PC-9 (cell line): ENCODE measurements at regions not wholly inside any gene's neighbourhood (a gene's known extent, or its start where the extent isn't known, plus 50 kb on each side); places are given as distances from the start of the nearest gene placed in this dataset.

Source experiments
- BruUV-seq: library from RNA; stranded (reverse); fragments of 400-500 nt; replicated peaks from 2 replicates; lab custom pipeline; 2021; lab: Mats Ljungman, UMichigan
- CTCF ChIA-PET: fragments of 300-600 bp; sonication (Branson Sonifier 250); formaldehyde crosslinking; loops from one replicate; lab custom pipeline; 2022; ENCODE audit warnings: antibody characterized with exemption; lab: Charles Lee
- POLR2A ChIA-PET: fragments of 300-600 bp; sonication (Branson Sonifier 250); formaldehyde crosslinking; loops from one replicate; lab custom pipeline; 2022; ENCODE audit warnings: antibody characterized with exemption; ENCODE audit not compliant: unreplicated experiment; lab: Charles Lee
- DNase-seq, 2 experiments: peaks; one replicate each; pipeline versions ENCODE4 v3.0.0 to v3.0.0-alpha.2; 2015 to 2022; ENCODE audit warnings: mixed read lengths in 1 of 2
- H2AFZ ChIP-seq: fragments of 200-600 bp; sonication (generic); 2 replicates; pipeline ENCODE4 v1.8.1; 2017; ENCODE audit warnings: antibody characterized with exemption
- H3F3A ChIP-seq: fragments of 200-600 bp; sonication (generic); 2 replicates; pipeline ENCODE4 v1.8.1; 2017; ENCODE audit warnings: antibody characterized with exemption, mild to moderate bottlenecking, low read depth; ENCODE audit not compliant: insufficient read depth
- H3K27ac ChIP-seq: fragments of 200-600 bp; sonication (generic); 2 replicates; pipeline ENCODE4 v1.6.1; 2016; ENCODE audit warnings: mixed run types
- H3K27me3 ChIP-seq: fragments of 200-600 bp; sonication (generic); 2 replicates; pipeline ENCODE4 v1.6.1; 2016; ENCODE audit warnings: low read depth, mixed run types; ENCODE audit not compliant: insufficient read depth
- H3K36me3 ChIP-seq: fragments of 200-600 bp; sonication (generic); 2 replicates; pipeline ENCODE4 v1.6.1; 2016; ENCODE audit warnings: low read depth, mixed run types
- H3K4me1 ChIP-seq: fragments of 200-600 bp; sonication (generic); replicated peaks from 2 replicates; pipeline ENCODE4 v1.6.1; 2016; ENCODE audit warnings: mixed run types; ENCODE audit not compliant: insufficient read depth
- H3K4me2 ChIP-seq: fragments of 200-600 bp; sonication (generic); 2 replicates; pipeline ENCODE4 v1.6.1; 2017; ENCODE audit warnings: mixed run types
- H3K4me3 ChIP-seq: fragments of 200-600 bp; sonication (generic); 2 replicates; pipeline ENCODE4 v1.6.1; 2016; ENCODE audit warnings: mixed run types
- H3K79me2 ChIP-seq: fragments of 200-600 bp; sonication (generic); 2 replicates; pipeline ENCODE4 v1.6.1; 2017; ENCODE audit warnings: low read depth, mixed run types
- H3K9me2 ChIP-seq: fragments of 200-600 bp; sonication (generic); 2 replicates; pipeline ENCODE4 v1.8.1; 2017; ENCODE audit warnings: mild to moderate bottlenecking; ENCODE audit not compliant: insufficient read depth
- H3K9me3 ChIP-seq: fragments of 200-600 bp; sonication (generic); 2 replicates; pipeline ENCODE4 v1.8.1; 2016; ENCODE audit warnings: low read depth; ENCODE audit not compliant: insufficient read depth
- H4K20me1 ChIP-seq: fragments of 200-600 bp; sonication (generic); 2 replicates; pipeline ENCODE4 v1.8.1; 2017; ENCODE audit not compliant: insufficient read depth
- CTCF ChIP-seq: fragments of 200-600 bp; sonication (generic); conservative IDR thresholded peaks from 2 replicates; pipeline ENCODE4 v1.6.1; 2017; ENCODE audit warnings: mixed run types, antibody characterized with exemption, mild to moderate bottlenecking, moderate library complexity
- EZH2 ChIP-seq: fragments of 200-600 bp; sonication (generic); IDR thresholded peaks from 2 replicates; pipeline ENCODE4 v1.8.0; 2017; ENCODE audit warnings: antibody characterized with exemption, low read depth
- intact Hi-C: fragments of 100-400 bp; cut with micrococcal nuclease; formaldehyde crosslinking; loops from one replicate; pipeline ENCODE4 v1.10.0; 2022; ENCODE audit not compliant: unreplicated experiment

DNA sequence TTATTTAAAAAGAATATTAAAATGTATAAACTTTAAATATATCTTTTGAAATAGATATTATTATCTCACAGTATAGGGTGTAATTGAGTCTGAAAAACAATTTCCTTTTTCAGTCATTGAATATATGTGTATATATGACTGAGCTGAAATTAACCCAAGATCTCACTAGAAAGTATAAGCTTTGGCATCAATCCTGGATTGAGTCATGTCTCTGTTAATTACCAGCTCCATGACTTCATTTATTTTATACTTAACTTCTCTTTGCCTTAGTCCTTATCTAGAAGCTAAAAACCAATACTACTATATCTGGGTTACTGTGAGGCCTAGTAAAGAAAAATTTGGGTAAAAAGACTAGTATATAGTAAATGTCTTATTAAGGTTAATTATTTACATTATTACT is 1020.3 kb downstream of the LRFN5 start:
- TF ChIP-seq EZH2 (no peak), CTCF (no peak)
- no TSS peak for BruUV-seq
- Histone ChIP-seq H3K4me3 (no peak overlapping the region), H2AFZ (no peak overlapping the region), H3K4me1 (no peaks in the 10 kb centered on the region), H3K4me2 (no peak overlapping the region), H3F3A (no peaks in the 10 kb centered on the region), H3K36me3 (no peaks in the 10 kb centered on the region), H3K9me2 (no peaks in the 10 kb centered on the region), H3K27ac (no peak overlapping the region), H3K9me3 (no peaks in the 10 kb centered on the region), H3K27me3 (no peaks in the 10 kb centered on the region), H4K20me1 (no peaks in the 10 kb centered on the region), H3K79me2 (no peaks in the 10 kb centered on the region)
- ChIA-PET CTCF (no interaction called here), POLR2A (no interaction called here)
- intact Hi-C loops: no loop called here
- DNase-seq: no peak

- H3K27ac ChIP-seq: no peak overlapping the region
- CTCF ChIA-PET: no interaction called here
- no peaks in the 10 kb centered on the region for H3K9me2 ChIP-seq
- no peak overlapping the region for H2AFZ ChIP-seq
- POLR2A ChIA-PET: no interaction called here
- intact Hi-C loops: no loop called here
- no peaks in the 10 kb centered on the region for H4K20me1 ChIP-seq
- no peaks in the 10 kb centered on the region for H3K9me3 ChIP-seq
- no peak for TF ChIP-seq CTCF
- TF ChIP-seq EZH2: no peak
- H3K4me3 ChIP-seq: no peak overlapping the region
- no peaks in the 10 kb centered on the region for H3F3A ChIP-seq
- BruUV-seq: no TSS peak
- H3K79me2 ChIP-seq: no peaks in the 10 kb centered on the region
- no peak overlapping the region for H3K4me2 ChIP-seq
- no peak for DNase-seq
- no peaks in the 10 kb centered on the region for H3K36me3 ChIP-seq
- H3K27me3 ChIP-seq: no peaks in the 10 kb centered on the region
- H3K4me1 ChIP-seq: no peaks in the 10 kb centered on the region
These were observed 1018.5 kb downstream of the LRFN5 start for GRCh38 chr14:42624980-42625761.

DNA sequence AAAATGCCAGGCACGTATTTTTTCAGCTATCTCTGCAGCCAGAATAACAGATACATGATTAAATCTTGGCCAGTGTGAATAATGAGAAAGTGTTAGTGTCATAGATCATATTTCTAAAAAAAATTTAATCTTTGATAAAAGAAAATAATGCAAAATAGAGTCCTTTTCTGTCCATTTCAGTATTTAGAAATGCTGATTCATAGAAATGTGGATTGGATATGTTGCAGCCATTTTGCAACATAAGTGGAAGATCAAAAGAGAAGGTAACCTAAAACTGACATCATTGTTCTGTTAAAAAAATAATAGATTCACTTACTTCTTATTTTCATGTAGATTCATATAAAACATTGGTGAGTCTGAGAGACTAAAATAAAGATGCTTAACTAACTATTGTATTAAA is 1010.3 kb downstream of the LRFN5 start:
- ChIA-PET POLR2A (no interaction called here), CTCF (no interaction called here)
- H3K9me2 ChIP-seq: no peaks in the 10 kb centered on the region
- H2AFZ ChIP-seq: no peak overlapping the region
- no peaks in the 10 kb centered on the region for H4K20me1 ChIP-seq
- no peak overlapping the region for H3K4me2 ChIP-seq
- no peaks in the 10 kb centered on the region for H3K79me2 ChIP-seq
- no peaks in the 10 kb centered on the region for H3K9me3 ChIP-seq
- intact Hi-C loops: no loop called here
- BruUV-seq: no TSS peak
- DNase-seq: no peak
- no peaks in the 10 kb centered on the region for H3F3A ChIP-seq
- H3K4me1 ChIP-seq: no peaks in the 10 kb centered on the region
- H3K36me3 ChIP-seq: no peaks in the 10 kb centered on the region
- no peak overlapping the region for H3K4me3 ChIP-seq
- no peaks in the 10 kb centered on the region for H3K27me3 ChIP-seq
- no peak for TF ChIP-seq EZH2
- no peak for TF ChIP-seq CTCF
- H3K27ac ChIP-seq: no peak overlapping the region
